ENCODE measurements at regions not wholly inside any gene's neighbourhood (a gene's known extent, or its start where the extent isn't known, plus 50 kb on each side); places are given as distances from the start of the nearest gene placed in this dataset.

GRCh38 chr14:98296895-98297294 is 975.1 kb downstream of the BCL11B start:
- TF ChIP-seq CTCF (IDR thresholded peaks at IDR 0.05) (no peak), POLR2A (IDR thresholded peaks at IDR 0.05) (no peak), EP300 (IDR thresholded peaks at IDR 0.05) (no peak)
- no peak for DNase-seq (ENCODE audit: low spot score in 2 of 2)
- Histone ChIP-seq H3K4me1 (no peaks in the 10 kb centered on the region), H3K36me3 (no peaks in the 10 kb centered on the region), H3K27ac (no peak overlapping the region), H3K27me3 (no peaks in the 10 kb centered on the region), H3K4me3 (no peak overlapping the region), H3K9me3 (no peaks in the 10 kb centered on the region)
- 86 to 92% methylated on average over 7 of the region's 7 CpGs for WGBS, 2 donors

GRCh38 chr14:98297567-98297966 is 974.4 kb downstream of the BCL11B start:
- Histone ChIP-seq H3K27me3 (no peaks in the 10 kb centered on the region), H3K4me1 (no peaks in the 10 kb centered on the region), H3K9me3 (no peaks in the 10 kb centered on the region), H3K27ac (no peak overlapping the region), H3K4me3 (no peak overlapping the region), H3K36me3 (no peaks in the 10 kb centered on the region)
- 89 to 94% methylated on average over 7 of the region's 7 CpGs for WGBS, 2 donors
- DNase-seq (ENCODE audit: low spot score in 2 of 2) = no peak
- TF ChIP-seq POLR2A (IDR thresholded peaks at IDR 0.05) (no peak), EP300 (IDR thresholded peaks at IDR 0.05) (no peak), CTCF (IDR thresholded peaks at IDR 0.05) (no peak)

GRCh38 chr14:98298481-98299244 is 973.3 kb downstream of the BCL11B start:
- 79 to 88% methylated on average over 8 of the region's 8 CpGs for WGBS, 2 donors
- no peaks in the 10 kb centered on the region for H3K36me3 ChIP-seq
- H3K27me3 ChIP-seq = no peaks in the 10 kb centered on the region
- TF ChIP-seq EP300 (IDR thresholded peaks at IDR 0.05) (no peak), POLR2A (IDR thresholded peaks at IDR 0.05) (no peak), CTCF (IDR thresholded peaks at IDR 0.05) (no peak)
- no peak for DNase-seq (ENCODE audit: low spot score in 2 of 2)
- no peaks in the 10 kb centered on the region for H3K4me1 ChIP-seq
- no peak overlapping the region for H3K27ac ChIP-seq
- no peak overlapping the region for H3K4me3 ChIP-seq
- no peaks in the 10 kb centered on the region for H3K9me3 ChIP-seq

GRCh38 chr14:98301681-98302080 is 970.3 kb downstream of the BCL11B start:
- no peak for DNase-seq (ENCODE audit: low spot score in 2 of 2)
- Histone ChIP-seq H3K9me3 (no peaks in the 10 kb centered on the region), H3K36me3 (no peaks in the 10 kb centered on the region), H3K27me3 (no peaks in the 10 kb centered on the region), H3K4me1 (no peaks in the 10 kb centered on the region), H3K27ac (no peak overlapping the region), H3K4me3 (no peak overlapping the region)
- 77 to 78% methylated on average over 4 of the region's 4 CpGs for whole genome bisulfite sequencing, 2 donors
- TF ChIP-seq CTCF (IDR thresholded peaks at IDR 0.05) (no peak), POLR2A (IDR thresholded peaks at IDR 0.05) (no peak), EP300 (IDR thresholded peaks at IDR 0.05) (no peak)

- H3K27me3 ChIP-seq = no peaks in the 10 kb centered on the region
- H3K4me1 ChIP-seq = no peaks in the 10 kb centered on the region
- WGBS, 2 donors = 72 to 79% methylated on average over 3 of the region's 3 CpGs
- TF ChIP-seq CTCF (IDR thresholded peaks at IDR 0.05) = no peak
- TF ChIP-seq EP300 (IDR thresholded peaks at IDR 0.05) = no peak
- TF ChIP-seq POLR2A (IDR thresholded peaks at IDR 0.05) = no peak
- H3K9me3 ChIP-seq = no peaks in the 10 kb centered on the region
- no peak for DNase-seq (ENCODE audit: low spot score in 2 of 2)
- H3K4me3 ChIP-seq = no peak overlapping the region
- no peaks in the 10 kb centered on the region for H3K36me3 ChIP-seq
- no peak overlapping the region for H3K27ac ChIP-seq
These were observed 967.4 kb downstream of the BCL11B start for GRCh38 chr14:98304574-98304973.
